Caco-2 (cell line): ENCODE measurements at regions not wholly inside any gene's neighbourhood (a gene's known extent, or its start where the extent isn't known, plus 50 kb on each side); places are given as distances from the start of the nearest gene placed in this dataset.
"Not testable (repeated sequence)": the region's sequence is repeated elsewhere in the genome, so short reads cannot be mapped to it uniquely, and the experiment has no call there.

Experiments
- BruUV-seq: library from RNA; stranded (reverse); fragments of 400-500 nt; replicated peaks from 2 replicates; lab custom pipeline; 2021; lab: Mats Ljungman, UMichigan
- CTCF ChIA-PET: fragments of 300-600 bp; sonication (Branson Sonifier 250); formaldehyde crosslinking; loops from one replicate; lab custom pipeline; 2022; ENCODE audit warnings: antibody characterized with exemption; lab: Charles Lee
- POLR2A ChIA-PET: fragments of 300-600 bp; sonication (Branson Sonifier 250); formaldehyde crosslinking; loops from one replicate; lab custom pipeline; 2022; ENCODE audit warnings: antibody characterized with exemption; lab: Charles Lee
- DNase-seq, 2 experiments: peaks; one replicate each; pipeline versions ENCODE4 v3.0.0 to v3.0.0-alpha.2; 2020 to 2022
- H3K27me3 ChIP-seq: replicated peaks from 2 replicates; pipeline ENCODE4 v1.6.0; 2011; ENCODE audit warnings: low read length; ENCODE audit not compliant: control insufficient read depth, insufficient read depth
- H3K36me3 ChIP-seq: 2 replicates; pipeline ENCODE4 v1.5.1; 2011; ENCODE audit warnings: low read length; ENCODE audit not compliant: control insufficient read depth, insufficient read depth
- H3K4me1 ChIP-seq: fragments of 250-450 bp; sonication (Bioruptor Pico); 2 replicates; pipeline ENCODE4 v1.5.1; 2020; ENCODE audit warnings: mild to moderate bottlenecking
- H3K4me3 ChIP-seq: 2 replicates; pipeline ENCODE4 v1.5.1; 2011; ENCODE audit warnings: low read depth, mild to moderate bottlenecking, control low read depth, low read length
- H3K9me3 ChIP-seq: fragments of 250-450 bp; sonication (Bioruptor Pico); 2 replicates; pipeline ENCODE4 v1.5.1; 2020; ENCODE audit warnings: mild to moderate bottlenecking, moderate library complexity
- H3K27ac Mint-ChIP-seq: one replicate; pipeline ENCODE4 v1.8.0; 2022; ENCODE audit warnings: mixed read lengths; ENCODE audit not compliant: unreplicated experiment
- H3K27me3 Mint-ChIP-seq: one replicate; pipeline ENCODE4 v1.8.0; 2022; ENCODE audit warnings: mixed read lengths; ENCODE audit not compliant: insufficient read depth, unreplicated experiment
- H3K36me3 Mint-ChIP-seq: one replicate; pipeline ENCODE4 v1.8.0; 2022; ENCODE audit warnings: mild to moderate bottlenecking, mixed read lengths; ENCODE audit not compliant: insufficient read depth, unreplicated experiment
- H3K4me1 Mint-ChIP-seq: one replicate; pipeline ENCODE4 v1.8.0; 2022; ENCODE audit warnings: low read depth, mixed read lengths; ENCODE audit not compliant: unreplicated experiment
- H3K4me3 Mint-ChIP-seq: one replicate; pipeline ENCODE4 v1.8.0; 2022; ENCODE audit warnings: mild to moderate bottlenecking, moderate library complexity, mixed read lengths; ENCODE audit not compliant: unreplicated experiment
- H3K9me3 Mint-ChIP-seq: one replicate; pipeline ENCODE4 v1.8.0; 2022; ENCODE audit warnings: mixed read lengths; ENCODE audit not compliant: unreplicated experiment
- intact Hi-C: fragments of 100-400 bp; cut with micrococcal nuclease; formaldehyde crosslinking; loops from one replicate; pipeline ENCODE4 v1.10.0; 2022; ENCODE audit not compliant: unreplicated experiment
- TF ChIP-seq, protein P1 (sequence below), 2 experiments: fragments of 200-600 bp in 1 of 2; IDR thresholded peaks; 1 replicate in 1 of 2; 2 replicates in 1 of 2; pipeline versions ENCODE4 v1.5.1 to v1.8.0; 2011 to 2022; ENCODE audit warnings: antibody characterized with exemption in 1 of 2, control low read depth in 1 of 2, inconsistent platforms in 1 of 2, low read depth in 1 of 2, low read length in 1 of 2, mild to moderate bottlenecking in 1 of 2, moderate library complexity in 1 of 2; ENCODE audit not compliant: insufficient read depth in 1 of 2, severe bottlenecking in 1 of 2, unreplicated experiment in 1 of 2

DNA sequence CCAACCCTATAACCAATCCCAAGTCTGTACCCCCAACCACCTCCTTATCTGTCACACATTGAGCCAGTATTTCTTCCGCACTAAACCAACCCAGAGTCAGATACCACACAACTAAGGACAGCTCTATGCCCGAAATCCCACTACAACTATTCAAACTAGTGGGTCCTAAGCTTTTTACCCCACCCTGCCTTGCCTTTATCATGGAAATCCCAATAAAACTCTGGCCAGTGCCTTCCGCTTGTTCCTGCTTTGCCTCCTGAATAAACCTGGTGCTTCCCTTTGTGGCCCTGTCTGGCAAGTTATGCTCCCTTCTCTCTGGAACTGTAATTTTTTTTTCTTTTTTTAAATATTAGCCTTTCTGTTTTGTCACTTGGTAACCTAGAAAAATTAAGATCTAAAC is 493.3 kb upstream of the SYT1 start:
- Histone ChIP-seq H3K4me3 (no peak overlapping the region), H3K9me3 (no peaks in the 10 kb centered on the region), H3K27me3 (no peaks in the 10 kb centered on the region), H3K4me1 (no peaks in the 10 kb centered on the region), H3K36me3 (no peaks in the 10 kb centered on the region)
- DNase-seq: no peak
- ChIA-PET CTCF (no interaction called here), POLR2A (no interaction called here)
- intact Hi-C loops: no loop called here
- no TSS peak for BruUV-seq
- Mint-ChIP-seq H3K9me3 (no peaks in the 10 kb centered on the region), H3K27ac (no peak overlapping the region), H3K27me3 (no peaks in the 10 kb centered on the region), H3K36me3 (no peaks in the 10 kb centered on the region), H3K4me3 (no peak overlapping the region), H3K4me1 (no peaks in the 10 kb centered on the region)
- TF ChIP-seq, protein P1, sequence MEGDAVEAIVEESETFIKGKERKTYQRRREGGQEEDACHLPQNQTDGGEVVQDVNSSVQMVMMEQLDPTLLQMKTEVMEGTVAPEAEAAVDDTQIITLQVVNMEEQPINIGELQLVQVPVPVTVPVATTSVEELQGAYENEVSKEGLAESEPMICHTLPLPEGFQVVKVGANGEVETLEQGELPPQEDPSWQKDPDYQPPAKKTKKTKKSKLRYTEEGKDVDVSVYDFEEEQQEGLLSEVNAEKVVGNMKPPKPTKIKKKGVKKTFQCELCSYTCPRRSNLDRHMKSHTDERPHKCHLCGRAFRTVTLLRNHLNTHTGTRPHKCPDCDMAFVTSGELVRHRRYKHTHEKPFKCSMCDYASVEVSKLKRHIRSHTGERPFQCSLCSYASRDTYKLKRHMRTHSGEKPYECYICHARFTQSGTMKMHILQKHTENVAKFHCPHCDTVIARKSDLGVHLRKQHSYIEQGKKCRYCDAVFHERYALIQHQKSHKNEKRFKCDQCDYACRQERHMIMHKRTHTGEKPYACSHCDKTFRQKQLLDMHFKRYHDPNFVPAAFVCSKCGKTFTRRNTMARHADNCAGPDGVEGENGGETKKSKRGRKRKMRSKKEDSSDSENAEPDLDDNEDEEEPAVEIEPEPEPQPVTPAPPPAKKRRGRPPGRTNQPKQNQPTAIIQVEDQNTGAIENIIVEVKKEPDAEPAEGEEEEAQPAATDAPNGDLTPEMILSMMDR (IDR thresholded peaks at IDR 0.05; ENCODE audit: insufficient read depth in 1 of 2, low read depth in 1 of 2, low read length in 1 of 2, severe bottlenecking in 1 of 2, unreplicated experiment in 1 of 2): no peak

DNA sequence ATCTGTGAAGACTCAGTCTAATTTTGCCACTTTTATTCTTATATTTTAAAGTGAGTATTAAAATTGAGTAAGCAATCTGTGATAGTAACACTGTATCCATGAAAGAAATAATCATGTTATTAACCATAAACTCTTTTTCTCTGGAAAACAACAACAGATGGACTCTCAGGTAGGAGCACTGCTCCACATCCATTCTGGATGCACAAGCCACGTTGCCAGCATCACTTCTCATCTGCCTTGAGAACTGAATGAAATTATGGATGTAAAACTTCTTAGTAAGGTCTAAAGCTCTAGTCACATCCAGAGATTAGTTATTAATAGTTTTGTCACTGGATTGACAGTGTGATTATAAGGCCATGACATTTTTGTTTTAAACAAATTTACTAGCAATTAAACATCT is 489.1 kb upstream of the SYT1 start:
- Histone ChIP-seq H3K4me1 (no peaks in the 10 kb centered on the region), H3K4me3 (no peak overlapping the region), H3K36me3 (no peaks in the 10 kb centered on the region), H3K9me3 (no peaks in the 10 kb centered on the region), H3K27me3 (no peaks in the 10 kb centered on the region)
- Mint-ChIP-seq H3K27ac (no peak overlapping the region), H3K27me3 (no peaks in the 10 kb centered on the region), H3K9me3 (peaks cover 17% of the 10 kb centered on the region), H3K4me1 (no peaks in the 10 kb centered on the region), H3K4me3 (no peak overlapping the region), H3K36me3 (no peaks in the 10 kb centered on the region)
- TF ChIP-seq, protein P1 (IDR thresholded peaks at IDR 0.05; ENCODE audit: insufficient read depth in 1 of 2, low read depth in 1 of 2, low read length in 1 of 2, severe bottlenecking in 1 of 2, unreplicated experiment in 1 of 2): no peak
- ChIA-PET CTCF (no interaction called here), POLR2A (no interaction called here)
- no peak for DNase-seq
- BruUV-seq: no TSS peak
- intact Hi-C loops: no loop called here

DNA sequence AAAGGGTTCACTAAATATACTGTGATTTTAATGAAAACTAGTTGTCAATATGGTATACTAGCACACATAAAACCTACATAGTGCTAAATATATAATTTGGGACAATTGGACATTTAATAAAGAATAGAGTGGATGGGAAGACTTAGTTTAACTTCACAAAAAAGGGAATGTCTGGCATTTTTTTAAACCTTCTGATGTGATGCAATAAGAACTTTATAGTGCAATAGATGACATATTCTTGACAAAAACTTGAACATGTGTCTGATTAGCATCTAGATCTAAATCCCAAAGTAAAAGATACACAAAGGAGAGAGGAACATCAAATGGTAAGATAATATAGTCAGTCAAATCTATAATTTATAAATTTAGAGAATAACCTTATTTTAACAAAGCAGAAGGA is 488.3 kb upstream of the SYT1 start:
- H3K4me3 ChIP-seq: no peak overlapping the region
- intact Hi-C loops: no loop called here
- no peaks in the 10 kb centered on the region for H3K27me3 ChIP-seq
- TF ChIP-seq, protein P1 (IDR thresholded peaks at IDR 0.05; ENCODE audit: insufficient read depth in 1 of 2, low read depth in 1 of 2, low read length in 1 of 2, severe bottlenecking in 1 of 2, unreplicated experiment in 1 of 2): no peak
- H3K36me3 Mint-ChIP-seq: no peaks in the 10 kb centered on the region
- DNase-seq: no peak
- BruUV-seq: no TSS peak
- CTCF ChIA-PET: no interaction called here
- peaks cover 17% of the 10 kb centered on the region for H3K9me3 Mint-ChIP-seq
- no peak overlapping the region for H3K27ac Mint-ChIP-seq
- H3K36me3 ChIP-seq: no peaks in the 10 kb centered on the region
- H3K9me3 ChIP-seq: no peaks in the 10 kb centered on the region
- H3K4me1 ChIP-seq: no peaks in the 10 kb centered on the region
- H3K4me1 Mint-ChIP-seq: no peaks in the 10 kb centered on the region
- H3K27me3 Mint-ChIP-seq: no peaks in the 10 kb centered on the region
- POLR2A ChIA-PET: no interaction called here
- H3K4me3 Mint-ChIP-seq: no peak overlapping the region

DNA sequence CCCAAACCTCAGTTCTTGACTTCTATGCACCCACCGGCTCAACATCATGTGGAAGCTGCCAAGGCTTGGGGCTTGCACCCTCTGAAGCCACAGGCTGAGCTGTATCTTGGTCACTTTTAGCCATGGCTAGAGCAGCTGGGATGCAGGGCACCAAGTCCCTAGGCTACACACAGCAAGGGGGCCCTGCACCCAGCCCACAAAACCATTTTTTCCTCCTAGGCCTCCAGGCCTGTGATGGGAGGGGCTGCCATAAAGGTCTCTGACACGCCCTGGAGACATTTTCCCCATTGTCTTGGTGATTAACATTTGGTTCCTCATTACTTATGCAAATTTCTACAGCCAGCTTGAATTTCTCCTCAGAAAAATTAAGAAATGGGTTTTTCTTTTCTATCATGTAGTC is 485.5 kb upstream of the SYT1 start:
- H3K4me3 ChIP-seq, DNase-seq, H3K4me1 Mint-ChIP-seq, H3K27me3 ChIP-seq, H3K4me1 ChIP-seq, intact Hi-C loops, BruUV-seq, CTCF ChIA-PET, POLR2A ChIA-PET, H3K9me3 ChIP-seq, H3K27me3 Mint-ChIP-seq, H3K36me3 Mint-ChIP-seq, H3K36me3 ChIP-seq, H3K4me3 Mint-ChIP-seq, H3K27ac Mint-ChIP-seq: not testable (repeated sequence)
- H3K9me3 Mint-ChIP-seq: peaks cover 17% of the 10 kb centered on the region
